IPS DF 6.9 (cell line): ENCODE measurements at regions not wholly inside any gene's neighbourhood (a gene's known extent, or its start where the extent isn't known, plus 50 kb on each side); places are given as distances from the start of the nearest gene placed in this dataset.

ENCODE experiments used
- DNase-seq: peaks from one replicate; pipeline ENCODE4 v3.0.0-alpha.2; 2013; ENCODE audit warnings: low read depth, low spot score
- H3K27ac ChIP-seq: one replicate; pipeline ENCODE4 v1.5.1; 2013; ENCODE audit warnings: low read length, control low read depth
- H3K27me3 ChIP-seq: 2 replicates; pipeline ENCODE4 v1.6.1; 2013; ENCODE audit warnings: mild to moderate bottlenecking, low read length; ENCODE audit not compliant: control insufficient read depth, insufficient read depth
- H3K36me3 ChIP-seq: 2 replicates; pipeline ENCODE4 v1.6.1; 2013; ENCODE audit warnings: low read length; ENCODE audit not compliant: control insufficient read depth, insufficient read depth
- H3K4me1 ChIP-seq: 2 replicates; pipeline ENCODE4 v1.6.1; 2013; ENCODE audit warnings: low read length; ENCODE audit not compliant: control insufficient read depth, insufficient read depth
- H3K4me3 ChIP-seq: 2 replicates; pipeline ENCODE4 v1.5.1; 2013; ENCODE audit warnings: mild to moderate bottlenecking, low read length
- H3K9me3 ChIP-seq: 2 replicates; pipeline ENCODE4 v1.6.1; 2013; ENCODE audit warnings: low read length, inconsistent platforms; ENCODE audit not compliant: control insufficient read depth, insufficient read depth
- WGBS: extraction: QIAGEN DNeasy Blood & Tissue Kit; methylation state at CpG from one replicate; pipeline ENCODE4 v1.1.7; 2013; ENCODE audit warnings: mixed read lengths, missing lambda C conversion rate; ENCODE audit not compliant: insufficient read length, insufficient coverage; 5-methylcytosine and 5-hydroxymethylcytosine counted together

- H3K27ac ChIP-seq: no peak overlapping the region
- H3K4me1 ChIP-seq: no peaks in the 10 kb centered on the region; the same call in 1 of the 2 replicates
- WGBS: no CpG with 5 or more reads among the region's 7 CpGs
- H3K36me3 ChIP-seq: no peaks in the 10 kb centered on the region
- H3K27me3 ChIP-seq: no peaks in the 10 kb centered on the region
- no peak for DNase-seq
- no peak overlapping the region for H3K4me3 ChIP-seq
- peaks cover 26% of the 10 kb centered on the region for H3K9me3 ChIP-seq
These were observed 317.3 kb downstream of the TCERG1L start for GRCh38 chr10:130994191-130994590.

DNA sequence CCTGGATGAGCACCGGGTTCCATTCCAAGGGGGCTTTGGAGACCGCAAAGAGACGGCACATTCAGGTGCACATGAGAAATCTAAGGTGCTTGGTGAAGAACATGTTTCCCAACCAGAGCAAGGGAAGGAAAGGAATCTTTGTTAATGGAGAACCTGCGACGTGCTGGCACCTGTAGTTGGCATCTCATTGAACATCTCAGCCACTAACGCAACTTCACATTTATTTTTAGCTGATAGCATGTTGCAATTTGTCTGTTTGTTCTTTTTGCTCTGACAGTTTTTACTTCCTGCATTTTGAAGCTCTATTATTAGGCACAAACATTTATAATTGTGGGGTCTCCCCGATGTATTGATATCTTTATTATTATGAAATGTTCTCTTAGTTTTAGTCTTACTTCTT is 316.7 kb downstream of the TCERG1L start:
- Histone ChIP-seq H3K9me3 (peaks cover 26% of the 10 kb centered on the region), H3K4me1 (no peaks in the 10 kb centered on the region), H3K36me3 (no peaks in the 10 kb centered on the region), H3K27me3 (no peaks in the 10 kb centered on the region), H3K27ac (no peak overlapping the region), H3K4me3 (no peak overlapping the region)
- DNase-seq: no peak
- WGBS: no CpG with 5 or more reads among the region's 7 CpGs

DNA sequence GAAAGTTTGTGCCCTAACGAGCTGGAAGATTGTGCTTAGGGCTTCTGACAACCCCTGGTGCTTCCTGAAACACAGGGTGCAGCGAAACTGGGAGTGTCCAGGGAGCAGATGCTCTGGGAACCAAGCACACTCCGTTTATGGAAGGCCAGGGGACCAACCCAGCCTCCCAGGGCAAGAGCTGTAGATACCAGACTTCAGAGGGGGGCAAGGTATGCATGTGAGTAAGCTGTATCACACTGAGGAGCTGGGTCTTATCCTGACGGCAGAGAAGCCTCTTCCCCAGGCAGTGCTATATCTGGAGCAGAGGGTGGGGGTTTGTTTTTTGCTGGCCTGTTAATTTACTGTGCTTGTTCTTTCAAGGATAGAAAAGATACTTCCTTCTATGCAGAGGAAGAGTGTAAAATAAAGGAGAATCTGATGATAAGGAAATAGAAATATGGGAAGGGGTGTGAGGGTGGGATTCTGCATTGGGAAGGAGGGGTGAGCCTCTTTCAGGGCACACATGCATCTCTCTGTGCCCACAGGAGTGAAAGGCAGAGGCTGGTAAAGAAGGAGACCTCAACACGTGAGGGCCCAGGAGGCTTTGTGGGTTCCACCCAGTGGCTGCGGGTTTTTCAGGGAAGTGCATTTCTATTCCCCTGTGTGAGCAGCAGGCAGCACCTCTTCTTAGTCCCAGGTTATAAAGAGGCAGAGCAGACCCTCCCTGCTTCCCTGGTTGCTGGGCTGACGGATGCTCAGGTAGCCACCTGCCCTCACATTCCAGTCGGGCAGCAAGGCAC is 314.1 kb downstream of the TCERG1L start:
- H3K4me3 ChIP-seq: no peak overlapping the region
- no peaks in the 10 kb centered on the region for H3K36me3 ChIP-seq
- H3K27me3 ChIP-seq: no peaks in the 10 kb centered on the region
- DNase-seq: no peak
- no peak overlapping the region for H3K27ac ChIP-seq
- no CpG with 5 or more reads among the region's 8 CpGs for WGBS
- H3K9me3 ChIP-seq: peaks cover 31% of the 10 kb centered on the region
- no peaks in the 10 kb centered on the region for H3K4me1 ChIP-seq

DNA sequence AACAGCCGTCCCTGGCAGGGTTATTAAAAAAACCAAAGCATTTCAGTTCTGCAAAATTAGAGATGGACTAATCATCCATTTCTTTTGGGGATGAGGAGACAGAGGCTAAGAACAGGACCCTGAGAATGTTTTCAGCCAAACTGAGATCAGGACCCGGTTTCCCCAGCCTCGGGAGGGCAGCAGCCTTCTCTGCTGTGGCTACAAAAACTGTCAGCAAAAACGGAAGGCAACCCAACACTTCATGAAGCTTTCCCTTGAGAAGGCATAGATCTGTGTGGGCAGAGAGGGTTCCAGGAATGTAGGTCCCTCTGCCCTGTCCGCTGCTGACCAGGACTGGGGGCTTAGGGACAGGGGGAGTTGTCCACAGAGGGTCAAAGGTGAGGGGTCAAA is 313.5 kb downstream of the TCERG1L start:
- WGBS: no CpG with 5 or more reads among the region's 5 CpGs
- no peaks in the 10 kb centered on the region for H3K27me3 ChIP-seq
- H3K36me3 ChIP-seq: no peaks in the 10 kb centered on the region
- no peak overlapping the region for H3K4me3 ChIP-seq
- peaks cover 33% of the 10 kb centered on the region for H3K9me3 ChIP-seq
- H3K4me1 ChIP-seq: no peaks in the 10 kb centered on the region
- no peak for DNase-seq
- no peak overlapping the region for H3K27ac ChIP-seq

DNA sequence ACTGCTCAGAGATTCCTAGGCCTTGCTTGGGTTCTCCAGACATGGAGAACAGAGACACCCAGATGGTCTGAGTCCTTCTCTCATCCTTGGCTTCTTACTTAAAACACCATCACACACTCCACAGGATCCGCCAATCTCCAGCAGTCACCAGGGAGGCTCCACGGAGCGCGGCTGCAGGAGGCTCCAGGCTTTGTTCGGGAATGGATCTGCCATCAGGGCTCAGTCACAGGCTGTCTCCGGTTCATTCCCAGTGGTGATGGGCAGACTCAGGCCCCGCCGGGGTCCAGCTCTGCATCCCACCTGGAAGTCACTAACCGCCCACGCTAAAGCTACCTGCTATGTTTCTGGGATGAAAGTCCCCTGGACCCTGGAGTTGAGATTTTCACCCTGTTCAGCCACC is 312.9 kb downstream of the TCERG1L start:
- H3K4me3 ChIP-seq: no peak overlapping the region
- H3K4me1 ChIP-seq: no peaks in the 10 kb centered on the region
- H3K9me3 ChIP-seq: peaks cover 30% of the 10 kb centered on the region
- H3K27ac ChIP-seq: no peak overlapping the region
- no peak for DNase-seq
- no peaks in the 10 kb centered on the region for H3K27me3 ChIP-seq
- H3K36me3 ChIP-seq: no peaks in the 10 kb centered on the region
- WGBS: no CpG with 5 or more reads among the region's 10 CpGs

GRCh38 chr10:130999376-131000202 is 311.9 kb downstream of the TCERG1L start:
- peaks cover 34% of the 10 kb centered on the region for H3K9me3 ChIP-seq
- no peaks in the 10 kb centered on the region for H3K27me3 ChIP-seq
- H3K4me1 ChIP-seq: no peaks in the 10 kb centered on the region
- H3K27ac ChIP-seq: no peak overlapping the region
- H3K4me3 ChIP-seq: no peak overlapping the region
- WGBS: no CpG with 5 or more reads among the region's 11 CpGs
- H3K36me3 ChIP-seq: no peaks in the 10 kb centered on the region
- DNase-seq: no peak

GRCh38 chr10:131000244-131000643 is 311.3 kb downstream of the TCERG1L start:
- no peak overlapping the region for H3K27ac ChIP-seq
- WGBS: no CpG with 5 or more reads among the region's 6 CpGs
- no peaks in the 10 kb centered on the region for H3K27me3 ChIP-seq
- no peaks in the 10 kb centered on the region for H3K36me3 ChIP-seq
- no peaks in the 10 kb centered on the region for H3K4me1 ChIP-seq
- H3K4me3 ChIP-seq: no peak overlapping the region
- no peak for DNase-seq
- H3K9me3 ChIP-seq: peaks cover 35% of the 10 kb centered on the region

GRCh38 chr10:131000743-131001142 is 310.8 kb downstream of the TCERG1L start:
- DNase-seq: no peak
- H3K27me3 ChIP-seq: no peaks in the 10 kb centered on the region
- H3K27ac ChIP-seq: no peak overlapping the region
- no CpG with 5 or more reads among the region's 4 CpGs for WGBS
- no peaks in the 10 kb centered on the region for H3K4me1 ChIP-seq
- no peak overlapping the region for H3K4me3 ChIP-seq
- H3K36me3 ChIP-seq: no peaks in the 10 kb centered on the region
- H3K9me3 ChIP-seq: peaks cover 37% of the 10 kb centered on the region

GRCh38 chr10:131001438-131001837 is 310.1 kb downstream of the TCERG1L start:
- Histone ChIP-seq H3K4me3 (no peak overlapping the region), H3K27ac (no peak overlapping the region), H3K27me3 (no peaks in the 10 kb centered on the region), H3K4me1 (no peaks in the 10 kb centered on the region), H3K9me3 (peaks cover 37% of the 10 kb centered on the region), H3K36me3 (no peaks in the 10 kb centered on the region)
- no CpG with 5 or more reads among the region's 9 CpGs for WGBS
- no peak for DNase-seq

DNA sequence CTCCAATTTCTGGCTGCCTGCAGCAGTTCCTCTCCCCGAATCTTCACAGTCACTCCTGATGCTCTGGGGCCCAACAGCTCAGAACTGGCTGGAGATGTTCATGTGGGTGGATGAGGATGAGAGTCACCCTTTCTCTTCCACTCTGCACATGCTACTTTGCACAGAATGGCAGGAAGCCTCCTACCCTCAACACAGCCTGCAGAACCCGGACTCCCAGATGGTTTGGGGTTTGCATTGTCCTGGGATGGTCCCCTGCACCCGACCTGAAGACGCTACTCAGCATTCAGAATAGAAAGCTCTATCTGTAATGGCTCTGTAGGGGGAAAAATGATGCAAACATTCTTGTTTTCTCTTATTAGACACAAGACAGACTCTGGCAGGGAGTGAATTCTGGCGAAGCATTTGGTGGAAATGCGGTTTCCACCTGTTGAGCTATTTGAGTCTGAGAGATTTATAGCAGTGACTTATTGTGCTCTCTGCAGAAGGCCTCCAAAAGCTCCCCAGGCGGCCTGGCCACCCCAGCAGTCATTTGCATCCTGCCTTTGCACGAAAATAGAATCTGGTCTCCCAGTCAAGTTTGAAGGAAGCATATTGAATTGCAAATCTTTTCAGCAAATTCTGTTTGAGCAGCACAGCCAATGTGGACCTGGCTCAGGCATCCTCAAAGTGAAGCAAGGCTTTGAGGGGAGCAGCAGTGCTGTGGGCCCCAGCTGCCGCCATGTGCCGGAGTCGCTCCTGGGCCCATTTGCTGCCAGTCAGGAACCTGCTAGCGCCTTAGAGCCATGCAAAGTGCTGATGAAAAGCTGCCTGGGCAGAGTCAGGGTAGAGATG is 309.3 kb downstream of the TCERG1L start:
- Histone ChIP-seq H3K9me3 (peaks cover 35% of the 10 kb centered on the region), H3K27me3 (no peaks in the 10 kb centered on the region), H3K4me3 (no peak overlapping the region), H3K36me3 (no peaks in the 10 kb centered on the region), H3K27ac (no peak overlapping the region), H3K4me1 (no peaks in the 10 kb centered on the region)
- WGBS: no CpG with 5 or more reads among the region's 12 CpGs
- DNase-seq: no peak
